HG02759 (cell line): ENCODE measurements at regions not wholly inside any gene's neighbourhood (a gene's known extent, or its start where the extent isn't known, plus 50 kb on each side); places are given as distances from the start of the nearest gene placed in this dataset.

Source experiments
- ATAC-seq: cut with Tn5 transposase; IDR thresholded peaks from one replicate; pipeline ENCODE4 v1.9.1; 2021; ENCODE audit warnings: mild to moderate bottlenecking, moderate library complexity; ENCODE audit not compliant: unreplicated experiment

DNA sequence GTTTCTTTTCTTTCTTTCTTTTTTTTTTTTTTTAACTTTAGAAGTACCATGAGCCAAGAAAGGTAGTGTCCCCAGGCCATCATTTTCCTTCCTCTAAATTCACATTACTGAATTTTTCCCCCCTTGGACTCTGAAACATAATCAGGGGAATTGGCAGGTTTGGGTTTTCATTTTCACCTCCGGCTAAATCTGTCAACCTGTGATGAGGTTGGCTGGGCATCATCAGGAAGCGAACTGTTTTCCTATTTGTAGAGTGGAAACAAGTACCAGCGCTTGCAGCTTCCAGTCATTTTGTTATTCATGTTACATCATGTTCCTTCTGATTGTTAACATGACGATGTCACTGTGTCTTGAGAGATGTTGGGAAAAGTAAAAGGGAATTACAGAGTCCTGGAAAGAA lies 641.9 kb upstream of the RBFOX1 start:
- ATAC-seq: no peak

DNA sequence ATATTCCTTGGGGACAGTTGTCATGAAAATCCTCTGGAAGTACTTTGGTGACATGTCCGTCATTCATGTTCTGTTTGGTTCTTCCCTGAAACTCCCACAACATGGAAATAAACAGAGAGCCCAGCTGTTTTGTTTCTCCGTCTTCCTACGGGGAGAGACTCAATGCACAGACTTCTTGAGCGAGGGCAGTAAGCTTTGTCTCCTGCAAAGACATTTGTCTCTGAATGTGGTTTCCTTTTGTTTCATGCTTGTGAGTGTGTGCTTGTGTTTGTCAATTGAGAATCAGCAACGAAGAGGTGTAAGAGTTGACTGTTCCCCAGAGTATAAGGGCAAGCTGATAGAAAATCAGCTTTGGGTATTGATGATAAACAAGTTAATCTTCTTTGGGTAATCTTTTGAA lies 643.0 kb upstream of the RBFOX1 start:
- ATAC-seq: no peak

- no peak for ATAC-seq
Measured at GRCh38 chr16:6687593-6687992, 645.1 kb upstream of the RBFOX1 start.

DNA sequence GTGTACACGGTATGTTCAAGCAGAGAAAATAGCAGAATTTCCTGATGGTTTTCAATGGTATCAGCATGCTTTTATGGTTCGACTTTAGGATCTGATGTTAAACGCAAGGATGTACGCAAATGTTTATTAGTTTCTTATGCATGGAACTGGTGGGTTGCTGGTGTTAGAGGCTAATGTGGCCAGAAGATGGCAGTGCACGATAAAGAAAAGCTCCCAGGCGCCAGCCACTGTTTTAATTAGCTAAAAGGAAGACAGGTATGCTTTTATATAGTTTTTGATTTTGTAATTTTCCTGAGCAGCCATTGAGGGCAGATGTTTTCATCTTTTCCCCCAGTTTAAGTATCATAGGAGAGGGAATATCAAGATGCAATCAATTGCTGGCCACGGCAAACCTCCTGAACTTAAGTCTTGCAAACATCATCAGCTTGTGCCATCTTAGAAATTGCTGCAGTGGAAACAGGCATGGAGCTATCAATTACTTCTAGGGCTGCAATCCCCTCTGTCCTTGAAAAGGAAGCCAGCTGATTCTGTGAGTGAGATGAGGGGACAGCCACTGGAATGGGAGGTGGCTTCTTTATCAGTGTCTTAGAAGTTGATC lies 648.5 kb upstream of the RBFOX1 start:
- ATAC-seq: no peak

DNA sequence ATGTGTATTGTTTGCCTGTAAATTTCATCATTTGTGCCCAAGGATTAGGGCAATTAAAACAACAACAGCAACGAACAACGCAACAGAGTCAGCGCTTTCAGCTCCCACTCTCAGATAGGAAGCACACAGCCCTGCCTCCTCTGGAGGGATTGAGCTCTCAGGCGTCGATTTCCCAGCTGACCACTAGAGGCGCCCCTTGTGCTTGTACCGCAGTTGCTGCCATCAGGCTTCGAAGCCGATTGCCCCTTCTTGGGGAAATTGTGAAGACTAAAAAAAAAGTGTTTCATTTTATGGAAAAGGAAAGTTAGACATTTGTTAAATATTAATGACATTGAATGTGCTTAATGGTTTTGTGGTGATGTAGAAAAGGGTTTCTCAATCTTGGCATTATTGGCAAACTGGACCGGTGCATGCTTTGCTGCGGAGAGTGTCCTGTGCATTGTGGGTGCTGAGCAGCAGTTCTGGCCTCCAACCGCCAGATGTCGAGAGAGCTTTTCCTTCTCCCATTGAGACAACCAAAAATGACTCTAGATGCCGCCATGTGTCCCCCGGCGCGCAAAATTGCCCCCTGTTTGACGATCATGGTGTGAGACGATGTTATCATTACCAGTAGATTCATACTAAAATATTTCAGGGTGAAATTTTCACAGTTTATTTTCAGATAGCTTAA lies 650.4 kb upstream of the RBFOX1 start:
- peak; percentile 52 for ATAC-seq

GRCh38 chr16:6678586-6678985 lies 654.1 kb upstream of the RBFOX1 start:
- no peak for ATAC-seq

GRCh38 chr16:6674071-6674470 lies 658.6 kb upstream of the RBFOX1 start:
- no peak for ATAC-seq

DNA sequence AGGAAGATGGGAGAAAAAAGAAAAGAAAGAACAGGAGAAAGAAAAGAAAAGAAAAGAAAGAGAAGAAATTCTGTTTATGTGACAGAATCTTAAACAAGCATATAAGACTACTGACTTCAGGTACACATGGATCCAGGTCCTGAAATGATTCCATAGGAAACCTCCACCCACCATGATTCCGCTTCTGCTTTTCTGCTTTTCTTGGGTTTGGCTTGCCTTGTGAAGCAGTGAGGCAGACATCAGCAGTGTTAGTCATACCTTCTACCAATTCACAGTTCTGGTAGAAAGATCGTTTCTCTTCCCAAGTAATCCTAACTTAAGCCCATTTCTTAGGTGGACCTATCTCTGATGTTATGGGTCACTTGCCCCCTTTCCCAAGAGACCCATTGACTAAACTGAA lies 660.1 kb upstream of the RBFOX1 start:
- ATAC-seq: no peak

DNA sequence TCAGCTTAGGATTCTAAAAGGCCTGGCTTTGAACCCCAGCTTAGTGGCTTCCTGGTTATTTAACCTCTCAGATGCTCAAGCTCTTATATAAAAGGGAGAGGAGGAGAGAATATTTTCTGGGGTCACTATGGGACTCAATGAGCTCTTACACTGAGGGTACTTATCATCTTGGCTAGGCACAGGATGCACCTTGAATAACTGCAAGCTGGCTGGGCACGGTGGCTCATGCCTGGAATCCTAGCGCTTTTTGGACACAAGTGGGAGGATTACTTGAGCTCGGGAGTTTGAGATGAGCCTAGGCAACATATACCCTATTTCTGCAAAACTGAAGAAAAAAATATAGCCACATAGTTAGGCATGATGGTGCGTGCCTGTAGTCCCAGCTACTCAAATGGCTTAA lies 665.3 kb upstream of the RBFOX1 start:
- no peak for ATAC-seq

GRCh38 chr16:6665126-6665525 lies 667.5 kb upstream of the RBFOX1 start:
- ATAC-seq: no peak

GRCh38 chr16:6663668-6664067 lies 669.0 kb upstream of the RBFOX1 start:
- ATAC-seq: no peak

GRCh38 chr16:6656760-6657159 lies 675.9 kb upstream of the RBFOX1 start:
- no peak for ATAC-seq

GRCh38 chr16:6646891-6647290 lies 685.8 kb upstream of the RBFOX1 start:
- ATAC-seq: no peak

DNA sequence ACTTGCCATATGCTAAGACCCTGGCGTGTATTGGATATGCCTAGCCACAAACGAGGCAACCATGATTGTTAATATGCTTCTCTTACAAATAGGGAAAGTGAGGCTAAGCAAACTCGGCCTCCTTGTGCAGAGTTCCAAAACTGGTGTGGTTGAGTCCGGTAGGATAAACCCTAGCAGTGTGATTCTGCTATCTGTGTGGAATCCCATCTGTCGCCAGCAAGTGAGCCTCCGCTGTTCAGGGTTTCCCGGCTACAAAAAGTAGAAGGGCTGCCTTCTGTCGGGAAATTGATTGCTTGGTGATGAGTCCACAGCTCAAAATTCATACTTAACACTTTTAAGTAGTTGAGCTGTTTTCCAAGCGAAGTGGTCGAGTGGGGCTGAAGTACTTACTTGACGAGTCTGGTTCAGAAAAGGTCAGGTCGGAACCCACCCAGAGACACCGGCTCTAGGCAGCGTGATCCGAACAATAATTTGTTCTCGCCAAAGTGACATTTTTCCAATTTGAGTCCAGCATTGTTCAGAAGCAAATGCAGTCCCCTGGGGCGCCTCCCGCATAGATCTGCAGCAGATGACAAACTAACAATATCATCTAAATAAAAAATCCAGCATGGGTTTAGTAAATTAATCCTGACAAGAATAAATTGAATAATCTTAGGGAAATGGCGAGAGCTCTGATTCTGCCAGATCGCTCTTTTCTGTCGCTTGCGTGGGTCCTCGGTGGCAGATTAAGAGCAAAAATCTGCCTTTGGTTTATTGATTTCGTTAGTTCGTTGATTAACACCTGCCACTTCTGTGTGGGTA lies 686.7 kb upstream of the RBFOX1 start:
- ATAC-seq: no peak

GRCh38 chr16:6644916-6645315 lies 687.7 kb upstream of the RBFOX1 start:
- ATAC-seq: no peak

GRCh38 chr16:6643080-6643686 lies 689.5 kb upstream of the RBFOX1 start:
- no peak for ATAC-seq

GRCh38 chr16:6642271-6642670 lies 690.4 kb upstream of the RBFOX1 start:
- no peak for ATAC-seq

- no peak for ATAC-seq
Measured at GRCh38 chr16:6641091-6641490, 691.6 kb upstream of the RBFOX1 start.

GRCh38 chr16:6636457-6636856 lies 696.2 kb upstream of the RBFOX1 start:
- ATAC-seq: no peak

- no peak for ATAC-seq
Measured at GRCh38 chr16:6634151-6634550, 698.5 kb upstream of the RBFOX1 start.

- no peak for ATAC-seq
Measured at GRCh38 chr16:6633456-6633855, 699.2 kb upstream of the RBFOX1 start.

DNA sequence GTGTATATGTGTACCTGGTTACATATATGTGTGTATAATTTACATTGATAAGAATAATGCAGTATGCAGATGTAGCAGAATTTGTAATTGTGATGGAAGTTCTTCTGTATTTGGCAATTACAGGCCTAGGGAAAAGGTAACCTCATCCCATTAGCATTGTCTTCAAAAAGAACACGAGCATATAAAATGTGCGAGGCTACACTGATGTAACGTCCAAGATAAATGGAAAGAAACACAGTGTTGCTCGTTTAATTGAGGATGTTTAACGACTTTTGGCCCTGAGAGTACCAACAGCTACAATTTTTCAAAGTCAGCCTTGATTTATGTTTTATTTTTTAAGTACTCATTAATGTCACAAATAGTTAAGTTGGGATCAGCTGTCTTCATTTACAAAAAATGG lies 703.5 kb upstream of the RBFOX1 start:
- no peak for ATAC-seq
